PC-3 (cell line): ENCODE measurements at regions not wholly inside any gene's neighbourhood (a gene's known extent, or its start where the extent isn't known, plus 50 kb on each side); places are given as distances from the start of the nearest gene placed in this dataset.

Source experiments
- ATAC-seq: fragments of 200-7000 bp; cut with Tn5 transposase; 2 replicates; pipeline ENCODE4 v1.9.1; 2020; ENCODE audit warnings: mild to moderate bottlenecking, moderate library complexity
- BruUV-seq: library from RNA; stranded (reverse); fragments of 400-500 nt; replicated peaks from 2 replicates; lab custom pipeline; 2021; lab: Mats Ljungman, UMichigan
- CTCF ChIA-PET: fragments of 300-600 bp; sonication (Branson Sonifier 250); formaldehyde crosslinking; loops from one replicate; lab custom pipeline; 2022; ENCODE audit warnings: antibody characterized with exemption; lab: Charles Lee
- POLR2A ChIA-PET: fragments of 300-600 bp; sonication (Branson Sonifier 250); formaldehyde crosslinking; loops from one replicate; lab custom pipeline; 2022; ENCODE audit warnings: antibody characterized with exemption; ENCODE audit not compliant: unreplicated experiment; lab: Charles Lee
- DNase-seq: peaks from one replicate; pipeline ENCODE4 v3.0.0-alpha.2; 2015
- H2AFZ ChIP-seq: fragments of 300-600 bp; sonication (generic); 2 replicates; pipeline ENCODE4 v1.6.0; 2016; ENCODE audit warnings: antibody characterized with exemption, low read length
- H3F3A ChIP-seq: fragments of 300-600 bp; sonication (generic); one replicate; pipeline ENCODE4 v1.6.0; 2017; ENCODE audit warnings: antibody characterized with exemption, low read length, control low read depth, mild to moderate bottlenecking; ENCODE audit not compliant: unreplicated experiment
- H3K27ac ChIP-seq: fragments of 300-600 bp; sonication (generic); 2 replicates; pipeline ENCODE4 v1.5.1; 2016; ENCODE audit warnings: mild to moderate bottlenecking, low read length
- H3K27me3 ChIP-seq: fragments of 300-600 bp; sonication (generic); 2 replicates; pipeline ENCODE4 v1.6.1; 2016; ENCODE audit warnings: low read length, mixed read lengths
- H3K36me3 ChIP-seq: fragments of 300-600 bp; sonication (generic); 2 replicates; pipeline ENCODE4 v1.6.1; 2016; ENCODE audit warnings: low read depth, mixed run types, low read length, mixed read lengths
- H3K4me1 ChIP-seq: fragments of 300-600 bp; sonication (generic); 2 replicates; pipeline ENCODE4 v1.5.1; 2016; ENCODE audit warnings: low read length; ENCODE audit not compliant: insufficient read depth
- H3K4me2 ChIP-seq: fragments of 300-600 bp; sonication (generic); 2 replicates; pipeline ENCODE4 v1.6.0; 2016; ENCODE audit warnings: low read length
- H3K4me3 ChIP-seq: fragments of 300-600 bp; sonication (generic); 2 replicates; pipeline ENCODE4 v1.5.1; 2016; ENCODE audit warnings: mild to moderate bottlenecking, low read length, mixed read lengths
- H3K79me2 ChIP-seq: fragments of 300-600 bp; sonication (generic); 2 replicates; pipeline ENCODE4 v1.6.1; 2017; ENCODE audit warnings: low read length, mixed read lengths
- H3K9ac ChIP-seq: fragments of 300-600 bp; sonication (generic); 2 replicates; pipeline ENCODE4 v1.6.0; 2016; ENCODE audit warnings: mild to moderate bottlenecking, low read length
- H3K9me2 ChIP-seq: fragments of 300-600 bp; sonication (generic); replicated peaks from 2 replicates; pipeline ENCODE4 v1.6.1; 2016; ENCODE audit warnings: mixed run types, low read length, mixed read lengths
- H3K9me3 ChIP-seq: fragments of 300-600 bp; sonication (generic); 2 replicates; pipeline ENCODE4 v1.6.1; 2016; ENCODE audit warnings: low read length, mixed read lengths
- H4K20me1 ChIP-seq: fragments of 300-600 bp; sonication (generic); 2 replicates; pipeline ENCODE4 v1.6.1; 2016; ENCODE audit warnings: low read length, mixed read lengths
- CTCF ChIP-seq: fragments of 300-600 bp; sonication (generic); conservative IDR thresholded peaks from 2 replicates; pipeline ENCODE4 v1.5.1; 2017; ENCODE audit warnings: antibody characterized with exemption, low read depth, mild to moderate bottlenecking, low read length
- EZH2 ChIP-seq: fragments of 300-600 bp; sonication (generic); IDR thresholded peaks from one replicate; pipeline ENCODE4 v1.6.1; 2017; ENCODE audit warnings: antibody characterized with exemption, mild to moderate bottlenecking, low read length; ENCODE audit not compliant: unreplicated experiment
- EZH2phosphoT487 ChIP-seq: fragments of 300-600 bp; sonication (generic); IDR thresholded peaks from 2 replicates; pipeline ENCODE4 v1.6.1; 2018; ENCODE audit warnings: mild to moderate bottlenecking, antibody characterized with exemption, low read length, borderline replicate concordance
- intact Hi-C: fragments of 100-400 bp; cut with micrococcal nuclease; formaldehyde crosslinking; loops from 2 replicates; pipeline ENCODE4 v1.9.0; 2023

GRCh38 chr17:11182430-11182829 lies 58.6 kb upstream of the SHISA6 start:
- no peaks in the 10 kb centered on the region for H3K9me2 ChIP-seq
- ATAC-seq, result no peak
- no peak overlapping the region for H3K9ac ChIP-seq
- H3K36me3 ChIP-seq, result no peaks in the 10 kb centered on the region
- no peaks in the 10 kb centered on the region for H4K20me1 ChIP-seq
- H3K27ac ChIP-seq, result no peak overlapping the region
- no peak for DNase-seq
- no peaks in the 10 kb centered on the region for H3K9me3 ChIP-seq
- ChIA-PET CTCF (no interaction called here), POLR2A (no interaction called here)
- no peaks in the 10 kb centered on the region for H3F3A ChIP-seq
- no peaks in the 10 kb centered on the region for H3K79me2 ChIP-seq
- H3K4me2 ChIP-seq, result no peak overlapping the region
- H3K27me3 ChIP-seq, result no peaks in the 10 kb centered on the region
- TF ChIP-seq EZH2 (no peak), CTCF (no peak), EZH2phosphoT487 (no peak)
- H2AFZ ChIP-seq, result no peak overlapping the region
- H3K4me3 ChIP-seq, result no peak overlapping the region
- no TSS peak for BruUV-seq
- intact Hi-C loops, result no loop called here
- H3K4me1 ChIP-seq, result no peaks in the 10 kb centered on the region

- no peak overlapping the region for H3K9ac ChIP-seq
- POLR2A ChIA-PET, result no interaction called here
- H3K79me2 ChIP-seq, result no peaks in the 10 kb centered on the region
- no peaks in the 10 kb centered on the region for H3K36me3 ChIP-seq
- no peak overlapping the region for H3K4me2 ChIP-seq
- H3F3A ChIP-seq, result no peaks in the 10 kb centered on the region
- TF ChIP-seq EZH2 (no peak), CTCF (no peak), EZH2phosphoT487 (no peak)
- CTCF ChIA-PET, result no interaction called here
- ATAC-seq (no peak), DNase-seq (no peak)
- H3K27me3 ChIP-seq, result no peaks in the 10 kb centered on the region
- intact Hi-C loops, result no loop called here
- no peak overlapping the region for H3K4me3 ChIP-seq
- BruUV-seq, result no TSS peak
- no peak overlapping the region for H3K27ac ChIP-seq
- no peak overlapping the region for H2AFZ ChIP-seq
- H3K4me1 ChIP-seq, result no peaks in the 10 kb centered on the region
- no peaks in the 10 kb centered on the region for H4K20me1 ChIP-seq
- H3K9me3 ChIP-seq, result no peaks in the 10 kb centered on the region
- H3K9me2 ChIP-seq, result no peaks in the 10 kb centered on the region
Measured at GRCh38 chr17:11178581-11178980, 62.4 kb upstream of the SHISA6 start.

GRCh38 chr17:11177340-11177739 lies 63.7 kb upstream of the SHISA6 start:
- DNase-seq (no peak), ATAC-seq (no peak)
- H3K36me3 ChIP-seq, result no peaks in the 10 kb centered on the region
- no peak overlapping the region for H3K4me2 ChIP-seq
- CTCF ChIA-PET, result no interaction called here
- H3K4me1 ChIP-seq, result no peaks in the 10 kb centered on the region
- H3K27me3 ChIP-seq, result no peaks in the 10 kb centered on the region
- no peaks in the 10 kb centered on the region for H3K9me3 ChIP-seq
- no TSS peak for BruUV-seq
- no peak overlapping the region for H3K4me3 ChIP-seq
- H3K9ac ChIP-seq, result no peak overlapping the region
- H3K27ac ChIP-seq, result no peak overlapping the region
- H3F3A ChIP-seq, result no peaks in the 10 kb centered on the region
- TF ChIP-seq CTCF, result no peak
- TF ChIP-seq EZH2, result no peak
- no peak for TF ChIP-seq EZH2phosphoT487
- intact Hi-C loops, result no loop called here
- H3K9me2 ChIP-seq, result no peaks in the 10 kb centered on the region
- no peaks in the 10 kb centered on the region for H3K79me2 ChIP-seq
- POLR2A ChIA-PET, result no interaction called here
- H4K20me1 ChIP-seq, result no peaks in the 10 kb centered on the region
- no peak overlapping the region for H2AFZ ChIP-seq
